Gastrocnemius medialis (tissue), 4 donors: ENCODE measurements at regions not wholly inside any gene's neighbourhood (a gene's known extent, or its start where the extent isn't known, plus 50 kb on each side); places are given as distances from the start of the nearest gene placed in this dataset.

ENCODE experiments used
- ATAC-seq, 2 donors: fragments of 150-250 bp; one replicate each; pipeline ENCODE4 v1.9.1; 2016
- DNase-seq, 2 donors: peaks; one replicate each; pipeline ENCODE4 v3.0.0-alpha.2; 2019
- H3K27ac ChIP-seq, 4 donors: fragments of 200-600 bp; sonication (generic); 1 replicate in 1 of 4; 2 replicates in 3 of 4; pipeline ENCODE4 v1.5.1; 2016 to 2018; ENCODE audit warnings: mild to moderate bottlenecking in 2 of 4, moderate library complexity in 1 of 4
- H3K27me3 ChIP-seq, 3 donors: fragments of 200-600 bp; sonication (generic) in 2 of 3; 1 replicate in 1 of 3; 2 replicates in 2 of 3; pipeline versions ENCODE4 v1.5.1 to v1.6.0; 2016 to 2019; ENCODE audit warnings: mild to moderate bottlenecking in 1 of 3, moderate library complexity in 1 of 3
- H3K36me3 ChIP-seq, 2 donors: fragments of 200-600 bp; sonication (generic) in 1 of 2; one replicate each; pipeline ENCODE4 v1.5.1; 2017 to 2018
- H3K4me1 ChIP-seq, 2 donors: fragments of 200-600 bp; sonication (generic) in 1 of 2; one replicate each; pipeline ENCODE4 v1.5.1; 2016 to 2017; ENCODE audit warnings: mild to moderate bottlenecking in 2 of 2
- H3K4me3 ChIP-seq, 4 donors: fragments of 200-600 bp; sonication (generic) in 3 of 4; 1 replicate in 1 of 4; 2 replicates in 3 of 4; pipeline ENCODE4 v1.5.1; 2016 to 2019; ENCODE audit warnings: mild to moderate bottlenecking in 2 of 4
- H3K9me3 ChIP-seq, 3 donors: fragments of 200-600 bp; sonication (generic) in 2 of 3; 1 replicate in 1 of 3; 2 replicates in 2 of 3; pipeline ENCODE4 v1.5.1; 2016 to 2019
- POLR2A ChIP-seq, 2 donors: fragments of 450-650 bp; IDR thresholded peaks; one replicate each; pipeline ENCODE4 v1.6.1; 2017; ENCODE audit warnings: antibody characterized with exemption in 2 of 2, mild to moderate bottlenecking in 2 of 2, moderate library complexity in 2 of 2
- in situ Hi-C, 4 donors: fragments of 200-750 bp; cut with MboI; loops; one replicate each; pipeline versions ENCODE4 v1.15.0 to v1.8.0; 2017; ENCODE audit warnings: low sequenced_read_pairs in 4 of 4
- intact Hi-C: fragments of 100-400 bp; cut with DNase I; formaldehyde crosslinking; loops from one replicate; pipeline ENCODE4 v1.15.1; 2023; ENCODE audit warnings: low total_unique reads
- TF ChIP-seq, protein P1 (sequence below), 5 experiments: fragments of 450-650 bp in 3 of 5; fragments of 200-600 bp in 2 of 5; sonication (generic) in 2 of 5; IDR thresholded peaks in 4 of 5; conservative IDR thresholded peaks in 1 of 5; 1 replicate in 4 of 5; 2 replicates in 1 of 5; pipeline ENCODE4 v1.5.1; 2016 to 2019; ENCODE audit warnings: antibody characterized with exemption in 5 of 5, mild to moderate bottlenecking in 3 of 5, moderate library complexity in 3 of 5

GRCh38 chr6:19549109-19549508 lies 288.1 kb upstream of the ID4 start:
- no peak for TF ChIP-seq POLR2A (IDR thresholded peaks at IDR 0.05)
- TF ChIP-seq, protein P1, sequence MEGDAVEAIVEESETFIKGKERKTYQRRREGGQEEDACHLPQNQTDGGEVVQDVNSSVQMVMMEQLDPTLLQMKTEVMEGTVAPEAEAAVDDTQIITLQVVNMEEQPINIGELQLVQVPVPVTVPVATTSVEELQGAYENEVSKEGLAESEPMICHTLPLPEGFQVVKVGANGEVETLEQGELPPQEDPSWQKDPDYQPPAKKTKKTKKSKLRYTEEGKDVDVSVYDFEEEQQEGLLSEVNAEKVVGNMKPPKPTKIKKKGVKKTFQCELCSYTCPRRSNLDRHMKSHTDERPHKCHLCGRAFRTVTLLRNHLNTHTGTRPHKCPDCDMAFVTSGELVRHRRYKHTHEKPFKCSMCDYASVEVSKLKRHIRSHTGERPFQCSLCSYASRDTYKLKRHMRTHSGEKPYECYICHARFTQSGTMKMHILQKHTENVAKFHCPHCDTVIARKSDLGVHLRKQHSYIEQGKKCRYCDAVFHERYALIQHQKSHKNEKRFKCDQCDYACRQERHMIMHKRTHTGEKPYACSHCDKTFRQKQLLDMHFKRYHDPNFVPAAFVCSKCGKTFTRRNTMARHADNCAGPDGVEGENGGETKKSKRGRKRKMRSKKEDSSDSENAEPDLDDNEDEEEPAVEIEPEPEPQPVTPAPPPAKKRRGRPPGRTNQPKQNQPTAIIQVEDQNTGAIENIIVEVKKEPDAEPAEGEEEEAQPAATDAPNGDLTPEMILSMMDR (IDR thresholded peaks at IDR 0.05 in 4 of 5, conservative IDR thresholded peaks at IDR 0.05 in 1 of 5) = no peak
- Histone ChIP-seq H3K4me3 (no peak overlapping the region), H3K27me3 (no peaks in the 10 kb centered on the region), H3K27ac (no peak overlapping the region), H3K4me1 (no peaks in the 10 kb centered on the region), H3K36me3 (no peaks in the 10 kb centered on the region), H3K9me3 (no peaks in the 10 kb centered on the region)
- in situ Hi-C loops (no loop called here), intact Hi-C loops (no loop called here)
- no peak for DNase-seq
- ATAC-seq = no peak

DNA sequence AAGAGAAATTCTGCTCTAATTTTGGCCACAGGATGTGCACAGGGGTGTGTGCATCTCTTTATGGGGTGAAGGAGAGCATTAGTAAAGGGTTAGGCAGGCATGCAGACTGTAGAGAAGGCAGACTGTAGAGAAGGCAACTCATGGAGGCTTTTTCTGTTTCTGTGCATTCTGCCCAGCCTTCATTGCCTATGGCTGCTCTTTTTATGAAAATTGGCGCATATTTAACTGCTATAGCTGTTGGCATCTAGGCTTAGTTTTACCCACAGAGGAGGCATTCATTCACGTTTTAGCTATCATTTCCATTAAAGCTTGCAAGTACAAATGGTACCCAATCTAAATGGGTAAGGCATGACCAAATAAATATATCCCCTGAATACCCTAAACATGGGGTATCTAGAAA lies 286.8 kb upstream of the ID4 start:
- in situ Hi-C loops = no loop called here
- no peak for ATAC-seq
- no peak overlapping the region for H3K4me3 ChIP-seq
- no peak for TF ChIP-seq POLR2A (IDR thresholded peaks at IDR 0.05)
- TF ChIP-seq, protein P1 (IDR thresholded peaks at IDR 0.05 in 4 of 5, conservative IDR thresholded peaks at IDR 0.05 in 1 of 5) = no peak
- no peaks in the 10 kb centered on the region for H3K36me3 ChIP-seq
- H3K27ac ChIP-seq = no peak overlapping the region
- intact Hi-C loops = no loop called here
- H3K9me3 ChIP-seq = no peaks in the 10 kb centered on the region
- H3K27me3 ChIP-seq = no peaks in the 10 kb centered on the region
- DNase-seq = no peak
- no peaks in the 10 kb centered on the region for H3K4me1 ChIP-seq

DNA sequence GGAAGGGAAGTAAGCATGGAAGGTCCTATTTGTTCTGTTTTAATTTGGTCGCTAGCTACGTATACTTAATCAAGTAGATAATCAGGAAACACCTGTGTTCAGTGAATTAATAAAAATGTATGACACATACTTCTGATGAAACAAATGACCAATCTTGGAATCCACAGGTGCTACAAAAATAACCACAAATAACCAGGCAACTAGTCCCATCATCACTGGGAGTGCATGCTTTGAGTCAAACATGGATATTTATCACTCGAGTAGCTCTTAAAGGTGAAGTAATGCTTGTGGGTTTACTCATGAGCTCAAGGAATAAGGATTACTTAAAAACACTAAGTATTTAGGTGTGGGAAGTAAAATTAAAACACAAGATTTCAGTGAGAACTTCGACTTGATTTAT lies 285.6 kb upstream of the ID4 start:
- Histone ChIP-seq H3K9me3 (no peaks in the 10 kb centered on the region), H3K4me1 (no peaks in the 10 kb centered on the region), H3K4me3 (no peak overlapping the region), H3K27ac (no peak overlapping the region), H3K27me3 (no peaks in the 10 kb centered on the region), H3K36me3 (no peaks in the 10 kb centered on the region)
- DNase-seq = no peak
- ATAC-seq = no peak
- in situ Hi-C loops = no loop called here
- TF ChIP-seq, protein P1 (IDR thresholded peaks at IDR 0.05 in 4 of 5, conservative IDR thresholded peaks at IDR 0.05 in 1 of 5) = no peak
- no peak for TF ChIP-seq POLR2A (IDR thresholded peaks at IDR 0.05)
- intact Hi-C loops = no loop called here

DNA sequence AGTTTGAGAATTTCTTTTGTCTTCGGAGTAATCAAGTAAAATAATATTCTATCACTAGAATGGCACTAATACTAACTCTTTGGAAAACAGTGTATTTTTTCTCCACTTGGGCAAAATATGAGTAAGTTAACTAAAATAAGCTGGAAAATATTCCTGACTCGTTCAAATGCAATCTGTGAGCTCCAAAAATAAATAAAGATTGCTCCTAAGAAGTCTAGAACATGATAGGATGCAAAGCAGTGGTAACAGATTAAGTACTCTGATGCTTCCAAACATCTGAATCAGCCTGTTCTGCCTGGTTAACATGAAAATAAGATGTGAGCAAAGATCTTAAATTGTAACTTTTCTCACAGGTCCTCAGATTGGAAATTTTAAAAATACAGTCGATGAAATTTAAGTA lies 285.1 kb upstream of the ID4 start:
- no peaks in the 10 kb centered on the region for H3K4me1 ChIP-seq
- DNase-seq (no peak), ATAC-seq (no peak)
- no peaks in the 10 kb centered on the region for H3K36me3 ChIP-seq
- no peak overlapping the region for H3K4me3 ChIP-seq
- no peaks in the 10 kb centered on the region for H3K9me3 ChIP-seq
- no peaks in the 10 kb centered on the region for H3K27me3 ChIP-seq
- H3K27ac ChIP-seq = no peak overlapping the region
- intact Hi-C loops = no loop called here
- in situ Hi-C loops = no loop called here
- TF ChIP-seq, protein P1 (IDR thresholded peaks at IDR 0.05 in 4 of 5, conservative IDR thresholded peaks at IDR 0.05 in 1 of 5) = no peak
- no peak for TF ChIP-seq POLR2A (IDR thresholded peaks at IDR 0.05)

DNA sequence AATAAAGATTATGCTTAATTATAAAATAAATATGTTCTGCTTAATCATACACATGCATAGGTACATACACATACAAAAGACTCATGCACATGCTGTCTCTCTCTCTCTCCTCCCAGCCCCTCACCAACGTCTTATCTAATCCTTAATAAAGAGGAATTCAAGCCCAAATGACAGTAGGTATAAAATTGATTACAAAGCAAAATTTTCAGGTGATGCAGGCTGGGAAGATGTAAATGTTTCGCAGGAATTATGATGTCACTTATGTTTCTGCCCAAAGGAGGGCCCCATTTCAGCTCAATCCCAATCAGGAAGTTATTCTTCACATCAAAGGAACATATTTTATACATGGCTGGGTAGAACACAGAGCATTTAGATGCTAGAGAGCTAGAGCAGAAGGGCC lies 284.6 kb upstream of the ID4 start:
- in situ Hi-C loops (no loop called here), intact Hi-C loops (no loop called here)
- DNase-seq (no peak), ATAC-seq (no peak)
- no peaks in the 10 kb centered on the region for H3K27me3 ChIP-seq
- H3K36me3 ChIP-seq = no peaks in the 10 kb centered on the region
- H3K27ac ChIP-seq = no peak overlapping the region
- TF ChIP-seq, protein P1 (IDR thresholded peaks at IDR 0.05 in 4 of 5, conservative IDR thresholded peaks at IDR 0.05 in 1 of 5) = no peak
- TF ChIP-seq POLR2A (IDR thresholded peaks at IDR 0.05) = no peak
- no peak overlapping the region for H3K4me3 ChIP-seq
- no peaks in the 10 kb centered on the region for H3K4me1 ChIP-seq
- no peaks in the 10 kb centered on the region for H3K9me3 ChIP-seq
